ENCODE measurements at regions not wholly inside any gene's neighbourhood (a gene's known extent, or its start where the extent isn't known, plus 50 kb on each side); places are given as distances from the start of the nearest gene placed in this dataset.

GRCh38 chr20:22836211-22836610 lies 198.9 kb upstream of the SSTR4 start:
- TF ChIP-seq POLR2A (IDR thresholded peaks at IDR 0.05) = no peak
- no peak for TF ChIP-seq CTCF (IDR thresholded peaks at IDR 0.05)

Measured in heart left ventricle (tissue), 13 donors.